ENCODE measurements at regions not wholly inside any gene's neighbourhood (a gene's known extent, or its start where the extent isn't known, plus 50 kb on each side); places are given as distances from the start of the nearest gene placed in this dataset.

DNA sequence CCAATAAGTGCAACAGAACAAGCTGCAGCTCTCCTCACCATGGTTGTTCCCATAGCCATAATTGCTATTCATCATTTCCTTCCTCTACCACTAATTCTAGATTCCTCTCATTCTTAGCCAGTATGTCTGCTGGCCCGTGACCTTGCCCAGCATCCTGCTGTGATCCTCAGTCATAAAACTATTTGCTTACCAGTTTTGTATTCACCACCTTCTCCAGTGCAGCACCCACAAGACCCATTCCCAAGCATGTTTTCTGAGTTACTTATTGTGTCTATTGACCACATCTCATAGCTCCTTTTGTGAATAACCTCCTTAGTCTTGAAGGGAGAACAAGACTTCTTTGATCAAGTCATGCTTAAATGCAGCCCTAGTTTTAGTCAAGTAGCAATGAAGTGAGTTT, 488.0 kb upstream of the CTNND2 start:
- TF ChIP-seq, protein P1, sequence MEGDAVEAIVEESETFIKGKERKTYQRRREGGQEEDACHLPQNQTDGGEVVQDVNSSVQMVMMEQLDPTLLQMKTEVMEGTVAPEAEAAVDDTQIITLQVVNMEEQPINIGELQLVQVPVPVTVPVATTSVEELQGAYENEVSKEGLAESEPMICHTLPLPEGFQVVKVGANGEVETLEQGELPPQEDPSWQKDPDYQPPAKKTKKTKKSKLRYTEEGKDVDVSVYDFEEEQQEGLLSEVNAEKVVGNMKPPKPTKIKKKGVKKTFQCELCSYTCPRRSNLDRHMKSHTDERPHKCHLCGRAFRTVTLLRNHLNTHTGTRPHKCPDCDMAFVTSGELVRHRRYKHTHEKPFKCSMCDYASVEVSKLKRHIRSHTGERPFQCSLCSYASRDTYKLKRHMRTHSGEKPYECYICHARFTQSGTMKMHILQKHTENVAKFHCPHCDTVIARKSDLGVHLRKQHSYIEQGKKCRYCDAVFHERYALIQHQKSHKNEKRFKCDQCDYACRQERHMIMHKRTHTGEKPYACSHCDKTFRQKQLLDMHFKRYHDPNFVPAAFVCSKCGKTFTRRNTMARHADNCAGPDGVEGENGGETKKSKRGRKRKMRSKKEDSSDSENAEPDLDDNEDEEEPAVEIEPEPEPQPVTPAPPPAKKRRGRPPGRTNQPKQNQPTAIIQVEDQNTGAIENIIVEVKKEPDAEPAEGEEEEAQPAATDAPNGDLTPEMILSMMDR (IDR thresholded peaks at IDR 0.05), result no peak
- TF ChIP-seq POLR2A (IDR thresholded peaks at IDR 0.05) (no peak), EP300 (IDR thresholded peaks at IDR 0.05) (no peak), POLR2AphosphoS5 (IDR thresholded peaks at IDR 0.05) (no peak)
